ENCODE measurements at regions not wholly inside any gene's neighbourhood (a gene's known extent, or its start where the extent isn't known, plus 50 kb on each side); places are given as distances from the start of the nearest gene placed in this dataset.

DNA sequence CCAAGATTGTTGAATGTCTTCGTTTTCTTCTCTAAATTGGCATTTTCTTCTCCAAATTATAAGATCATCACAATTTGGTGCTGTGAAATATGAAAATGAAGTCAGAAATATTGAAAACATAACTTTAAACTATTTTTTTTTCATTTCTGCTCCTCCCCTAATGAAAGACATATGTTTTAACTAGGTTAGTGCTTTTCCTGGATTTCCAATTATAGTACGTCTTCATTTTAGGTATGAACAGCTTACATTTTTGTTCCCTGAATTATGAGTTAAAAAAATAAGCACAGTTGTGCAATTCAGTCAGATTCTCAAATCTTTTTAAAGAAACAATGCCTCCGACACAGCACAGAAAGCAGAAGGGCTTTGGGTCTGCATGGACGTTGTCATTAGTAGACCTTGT lies 83.5 kb upstream of the CFAP20DC start:
- TF ChIP-seq, protein P1, sequence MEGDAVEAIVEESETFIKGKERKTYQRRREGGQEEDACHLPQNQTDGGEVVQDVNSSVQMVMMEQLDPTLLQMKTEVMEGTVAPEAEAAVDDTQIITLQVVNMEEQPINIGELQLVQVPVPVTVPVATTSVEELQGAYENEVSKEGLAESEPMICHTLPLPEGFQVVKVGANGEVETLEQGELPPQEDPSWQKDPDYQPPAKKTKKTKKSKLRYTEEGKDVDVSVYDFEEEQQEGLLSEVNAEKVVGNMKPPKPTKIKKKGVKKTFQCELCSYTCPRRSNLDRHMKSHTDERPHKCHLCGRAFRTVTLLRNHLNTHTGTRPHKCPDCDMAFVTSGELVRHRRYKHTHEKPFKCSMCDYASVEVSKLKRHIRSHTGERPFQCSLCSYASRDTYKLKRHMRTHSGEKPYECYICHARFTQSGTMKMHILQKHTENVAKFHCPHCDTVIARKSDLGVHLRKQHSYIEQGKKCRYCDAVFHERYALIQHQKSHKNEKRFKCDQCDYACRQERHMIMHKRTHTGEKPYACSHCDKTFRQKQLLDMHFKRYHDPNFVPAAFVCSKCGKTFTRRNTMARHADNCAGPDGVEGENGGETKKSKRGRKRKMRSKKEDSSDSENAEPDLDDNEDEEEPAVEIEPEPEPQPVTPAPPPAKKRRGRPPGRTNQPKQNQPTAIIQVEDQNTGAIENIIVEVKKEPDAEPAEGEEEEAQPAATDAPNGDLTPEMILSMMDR (IDR thresholded peaks at IDR 0.05) = no peak
- no peak for TF ChIP-seq POLR2A (IDR thresholded peaks at IDR 0.05)
